ENCODE measurements at regions not wholly inside any gene's neighbourhood (a gene's known extent, or its start where the extent isn't known, plus 50 kb on each side); places are given as distances from the start of the nearest gene placed in this dataset.

GRCh38 chr10:42951486-42952251 is 125.2 kb upstream of the RET start:
- no peak for TF ChIP-seq CTCF (IDR thresholded peaks at IDR 0.05; ENCODE audit: borderline replicate concordance, extremely low read depth, low read length, poor library complexity, severe bottlenecking)
- TF ChIP-seq EZH2 (IDR thresholded peaks at IDR 0.05; ENCODE audit: borderline replicate concordance, low read depth, low read length, severe bottlenecking) = no peak

Data from DND-41 (cell line).